ENCODE measurements at regions not wholly inside any gene's neighbourhood (a gene's known extent, or its start where the extent isn't known, plus 50 kb on each side); places are given as distances from the start of the nearest gene placed in this dataset.

- CTCF ChIA-PET = no interaction called here
- H3K36me3 Mint-ChIP-seq (ENCODE audit: low read depth) = no peaks in the 10 kb centered on the region
- no peak overlapping the region for H3K27ac Mint-ChIP-seq
- DNase-seq (no peak), ATAC-seq (no peak)
- H3K9me3 Mint-ChIP-seq = no peaks in the 10 kb centered on the region
- peaks cover 5% of the 10 kb centered on the region for H3K4me1 Mint-ChIP-seq (ENCODE audit: low read depth)
- peaks cover 7% of the 10 kb centered on the region for H3K27me3 Mint-ChIP-seq
- H3K4me3 Mint-ChIP-seq = no peak overlapping the region
- POLR2A ChIA-PET = no interaction called here
- intact Hi-C loops (cut with micrococcal nuclease) = no loop called here
- TF ChIP-seq CTCF (IDR thresholded peaks at IDR 0.05) = no peak
These were observed 296.0 kb upstream of the MDFIC2 start for GRCh38 chr3:70608434-70608833.

GRCh38 chr3:70607469-70607868 is 295.0 kb upstream of the MDFIC2 start:
- Mint-ChIP-seq H3K27me3 (peaks cover 7% of the 10 kb centered on the region), H3K36me3 (ENCODE audit: low read depth) (no peaks in the 10 kb centered on the region), H3K27ac (no peak overlapping the region), H3K4me1 (ENCODE audit: low read depth) (peaks cover 12% of the 10 kb centered on the region), H3K4me3 (no peak overlapping the region), H3K9me3 (no peaks in the 10 kb centered on the region)
- CTCF ChIA-PET = no interaction called here
- intact Hi-C loops (cut with micrococcal nuclease) = no loop called here
- no peak for DNase-seq
- no peak for TF ChIP-seq CTCF (IDR thresholded peaks at IDR 0.05)
- ATAC-seq = no peak
- POLR2A ChIA-PET = no interaction called here

GRCh38 chr3:70606018-70606417 is 293.6 kb upstream of the MDFIC2 start:
- Mint-ChIP-seq H3K9me3 (no peaks in the 10 kb centered on the region), H3K4me1 (ENCODE audit: low read depth) (peaks cover 12% of the 10 kb centered on the region), H3K27me3 (peaks cover 14% of the 10 kb centered on the region), H3K27ac (no peak overlapping the region), H3K36me3 (ENCODE audit: low read depth) (no peaks in the 10 kb centered on the region), H3K4me3 (no peak overlapping the region)
- ATAC-seq (no peak), DNase-seq (no peak)
- ChIA-PET POLR2A (no interaction called here), CTCF (interaction anchor here (1.0 kb wide), 1 partner anchor 84 kb away, joined by 3 read pairs; no protein-coding TSS in a partner anchor)
- intact Hi-C loops (cut with micrococcal nuclease) = no loop called here
- no peak for TF ChIP-seq CTCF (IDR thresholded peaks at IDR 0.05)

GRCh38 chr3:70603103-70603502 is 290.7 kb upstream of the MDFIC2 start:
- Mint-ChIP-seq H3K36me3 (ENCODE audit: low read depth) (no peaks in the 10 kb centered on the region), H3K9me3 (no peaks in the 10 kb centered on the region), H3K27ac (no peak overlapping the region), H3K4me1 (ENCODE audit: low read depth) (peaks cover 12% of the 10 kb centered on the region), H3K4me3 (no peak overlapping the region), H3K27me3 (peaks cover 19% of the 10 kb centered on the region)
- DNase-seq (peak; percentile 59), ATAC-seq (peak; percentile 91)
- ChIA-PET CTCF (interaction anchor here (0.9 kb wide), 1 partner anchor 53 kb away, joined by 3 read pairs; no protein-coding TSS in a partner anchor), POLR2A (interaction anchor here (1.0 kb wide), 1 partner anchor 9 kb away, joined by 3 read pairs; no protein-coding TSS in a partner anchor)
- intact Hi-C loops (cut with micrococcal nuclease) = no loop called here
- TF ChIP-seq CTCF (IDR thresholded peaks at IDR 0.05) = no peak

GRCh38 chr3:70597312-70597711 is 284.9 kb upstream of the MDFIC2 start:
- no peak overlapping the region for H3K27ac Mint-ChIP-seq
- POLR2A ChIA-PET = no interaction called here

More at GRCh38 chr3:70597312-70597711, 284.9 kb upstream of the MDFIC2 start:
- Mint-ChIP-seq H3K4me3 (no peak overlapping the region), H3K36me3 (ENCODE audit: low read depth) (no peaks in the 10 kb centered on the region), H3K27me3 (peaks cover 29% of the 10 kb centered on the region), H3K4me1 (ENCODE audit: low read depth) (no peaks in the 10 kb centered on the region), H3K9me3 (no peaks in the 10 kb centered on the region)
- no peak for ATAC-seq
- no peak for DNase-seq
- intact Hi-C loops (cut with micrococcal nuclease) = no loop called here
- CTCF ChIA-PET = no interaction called here
- no peak for TF ChIP-seq CTCF (IDR thresholded peaks at IDR 0.05)

Measured in activated CD8-positive, alpha-beta T cell treated with anti-CD3 and anti-CD28 coated beads for 36 hours (primary cell).